HEK293 (cell line): ENCODE measurements at regions not wholly inside any gene's neighbourhood (a gene's known extent, or its start where the extent isn't known, plus 50 kb on each side); places are given as distances from the start of the nearest gene placed in this dataset.
A peak's percentile ranks its signal among the peaks of the same experiment; 100 is the strongest.

Experiments used
- CTCF ChIA-PET: fragments of 350-600 bp; formaldehyde crosslinking; extraction: SDS; loops from one replicate; lab custom pipeline; 2021; ENCODE audit warnings: antibody characterized with exemption; lab: Yijun Ruan, JAX
- POLR2A ChIA-PET: fragments of 300-600 bp; formaldehyde crosslinking; extraction: SDS; loops from one replicate; lab custom pipeline; 2020; ENCODE audit warnings: antibody characterized with exemption, inconsistent platforms; lab: Yijun Ruan, JAX
- H3K27ac ChIP-seq: fragments of 200-500 bp; sonication (Bioruptor generic); 2 replicates; pipeline ENCODE4 v1.5.1; 2014; ENCODE audit warnings: low read depth, low read length, control low read depth, inconsistent platforms; ENCODE audit errors: extremely low read depth
- H3K36me3 ChIP-seq, 2 experiments: fragments of 200-500 bp in 1 of 2; sonication (Bioruptor generic) in 1 of 2; 1 replicate in 1 of 2; 2 replicates in 1 of 2; pipeline ENCODE4 v1.5.1; 2014 to 2017; ENCODE audit warnings: inconsistent platforms in 2 of 2, low read length in 2 of 2; ENCODE audit not compliant: control insufficient read depth in 2 of 2, insufficient read depth in 1 of 2
- H3K4me1 ChIP-seq: fragments of 200-500 bp; sonication (Bioruptor generic); 2 replicates; pipeline ENCODE4 v1.5.1; 2014; ENCODE audit warnings: mild to moderate bottlenecking, low read length, inconsistent platforms; ENCODE audit not compliant: control insufficient read depth, insufficient read depth
- H3K4me3 ChIP-seq: 2 replicates; pipeline ENCODE4 v1.5.1; 2011; ENCODE audit warnings: low read depth, mild to moderate bottlenecking, control low read depth, low read length, moderate library complexity
- H3K9me3 ChIP-seq: fragments of 200-500 bp; sonication (Bioruptor generic); 2 replicates; pipeline ENCODE4 v1.5.1; 2014; ENCODE audit warnings: low read depth, low read length, inconsistent platforms; ENCODE audit not compliant: control insufficient read depth, insufficient read depth
- HOXA7 ChIP-seq: sonication (generic); formaldehyde crosslinking; IDR thresholded peaks from 2 replicates; pipeline ENCODE4 v1.8.1; 2022; ENCODE audit warnings: missing genetic modification reagents, borderline replicate concordance
- KLF7 ChIP-seq: fragments of 450-650 bp; formaldehyde crosslinking; IDR thresholded peaks from 2 replicates; pipeline ENCODE4 v1.5.1; 2016; ENCODE audit warnings: missing biosample characterization, missing genetic modification characterization, borderline replicate concordance
- REPIN1 ChIP-seq: fragments of 450-650 bp; formaldehyde crosslinking; IDR thresholded peaks from 2 replicates; pipeline ENCODE4 v1.5.1; 2017; ENCODE audit warnings: missing biosample characterization, missing genetic modification characterization, low read depth
- SETDB1 ChIP-seq: IDR thresholded peaks from one replicate; pipeline ENCODE4 v1.6.1; 2017; ENCODE audit warnings: mild to moderate bottlenecking, low read length, moderate library complexity, mixed read lengths; ENCODE audit not compliant: insufficient read length
- SP2 ChIP-seq: fragments of 450-650 bp; formaldehyde crosslinking; IDR thresholded peaks from 2 replicates; pipeline ENCODE4 v1.5.1; 2016; ENCODE audit warnings: missing biosample characterization, missing genetic modification characterization
- ZBTB17 ChIP-seq: fragments of 450-650 bp; formaldehyde crosslinking; IDR thresholded peaks from 2 replicates; pipeline ENCODE4 v1.5.1; 2016; ENCODE audit warnings: missing biosample characterization, missing genetic modification characterization
- ZBTB6 ChIP-seq: fragments of 450-650 bp; formaldehyde crosslinking; IDR thresholded peaks from 2 replicates; pipeline ENCODE4 v1.5.1; 2017; ENCODE audit warnings: missing biosample characterization, missing genetic modification characterization
- ZNF132 ChIP-seq: fragments of 450-650 bp; formaldehyde crosslinking; IDR thresholded peaks from 2 replicates; pipeline ENCODE4 v1.5.1; 2017; ENCODE audit warnings: missing biosample characterization, missing genetic modification characterization, borderline replicate concordance
- ZNF18 ChIP-seq: fragments of 450-650 bp; formaldehyde crosslinking; IDR thresholded peaks from 2 replicates; pipeline ENCODE4 v1.5.1; 2016; ENCODE audit warnings: missing biosample characterization, missing genetic modification characterization
- ZNF239 ChIP-seq: fragments of 450-650 bp; formaldehyde crosslinking; IDR thresholded peaks from 2 replicates; pipeline ENCODE4 v1.5.1; 2016; ENCODE audit warnings: missing biosample characterization, missing genetic modification characterization
- ZNF248 ChIP-seq: fragments of 450-650 bp; formaldehyde crosslinking; IDR thresholded peaks from 2 replicates; pipeline ENCODE4 v1.5.1; 2017; ENCODE audit warnings: missing biosample characterization, missing genetic modification characterization
- ZNF292 ChIP-seq: fragments of 450-650 bp; formaldehyde crosslinking; IDR thresholded peaks from 2 replicates; pipeline ENCODE4 v1.5.1; 2016; ENCODE audit warnings: low read depth, missing biosample characterization, missing genetic modification characterization, borderline replicate concordance
- ZNF302 ChIP-seq: fragments of 450-650 bp; formaldehyde crosslinking; IDR thresholded peaks from 2 replicates; pipeline ENCODE4 v1.5.1; 2016; ENCODE audit warnings: missing biosample characterization, missing genetic modification characterization, low read depth
- ZNF398 ChIP-seq: fragments of 450-650 bp; formaldehyde crosslinking; IDR thresholded peaks from 2 replicates; pipeline ENCODE4 v1.5.1; 2017; ENCODE audit warnings: missing biosample characterization, missing genetic modification characterization
- ZNF580 ChIP-seq: fragments of 450-650 bp; formaldehyde crosslinking; IDR thresholded peaks from 2 replicates; pipeline ENCODE4 v1.5.1; 2016; ENCODE audit warnings: missing biosample characterization, missing genetic modification characterization
- ZNF654 ChIP-seq: fragments of 450-650 bp; formaldehyde crosslinking; IDR thresholded peaks from 2 replicates; pipeline ENCODE4 v1.5.1; 2016; ENCODE audit warnings: low read depth, missing biosample characterization, missing genetic modification characterization
- ZNF664 ChIP-seq: fragments of 450-650 bp; formaldehyde crosslinking; IDR thresholded peaks from 2 replicates; pipeline ENCODE4 v1.5.1; 2016; ENCODE audit warnings: missing biosample characterization, missing genetic modification characterization
- ZNF785 ChIP-seq: fragments of 450-650 bp; formaldehyde crosslinking; IDR thresholded peaks from 2 replicates; pipeline ENCODE4 v1.5.1; 2016; ENCODE audit warnings: missing biosample characterization, missing genetic modification characterization
- TF ChIP-seq, protein P1 (sequence below): fragments of 450-650 bp; formaldehyde crosslinking; IDR thresholded peaks from 2 replicates; pipeline ENCODE4 v1.5.1; 2016; ENCODE audit warnings: missing biosample characterization, missing genetic modification characterization, low read depth
- TF ChIP-seq, protein P2 (sequence below): fragments of 450-650 bp; formaldehyde crosslinking; IDR thresholded peaks from 2 replicates; pipeline ENCODE4 v1.5.1; 2016; ENCODE audit warnings: missing biosample characterization, missing genetic modification characterization
- TF ChIP-seq, protein P3 (sequence below): fragments of 450-650 bp; formaldehyde crosslinking; IDR thresholded peaks from 2 replicates; pipeline ENCODE4 v1.5.1; 2016; ENCODE audit warnings: missing biosample characterization, missing genetic modification characterization
- TF ChIP-seq, protein P4 (sequence below): fragments of 450-650 bp; IDR thresholded peaks from 2 replicates; pipeline ENCODE4 v1.5.1; 2018; ENCODE audit warnings: missing biosample characterization, missing genetic modification characterization

DNA sequence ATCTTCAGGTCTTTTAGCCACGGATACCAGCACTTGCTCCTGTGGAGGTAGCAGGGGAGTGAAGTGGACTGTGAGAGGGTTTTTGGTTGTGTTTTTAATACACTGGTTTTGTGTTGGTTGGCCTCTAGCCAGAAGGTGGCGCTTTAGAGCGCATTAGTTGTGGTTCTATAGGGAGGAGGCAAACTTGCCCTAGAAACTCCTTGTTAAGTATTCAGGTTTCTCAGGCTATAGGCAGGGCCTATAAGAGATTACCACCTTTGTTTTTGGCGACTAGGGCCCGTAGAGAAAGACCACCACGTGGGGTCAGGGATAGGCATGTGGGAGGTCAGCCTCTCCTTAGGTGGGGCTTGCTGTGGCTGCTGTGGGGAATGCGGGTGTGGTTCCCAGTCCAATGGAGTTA, 221.6 kb upstream of the SPANXN4 start:
- H3K36me3 ChIP-seq = no peaks in the 10 kb centered on the region

GRCh38 chrX:142819461-142819860, 206.3 kb upstream of the SPANXN4 start:
- Histone ChIP-seq H3K9me3 (no peaks in the 10 kb centered on the region), H3K4me1 (no peaks in the 10 kb centered on the region), H3K4me3 (no peak overlapping the region)
- CTCF ChIA-PET = no interaction called here
- TF ChIP-seq SETDB1 (no peak), KLF7 (tag by site-specific recombination) (no peak), ZNF292 (tag by site-specific recombination) (no peak), HOXA7 (CRISPR knock-in tag) (no peak), ZNF18 (no peak), ZNF580 (no peak), SP2 (tag by site-specific recombination) (no peak), ZBTB6 (tag by site-specific recombination) (no peak), ZBTB17 (tag by site-specific recombination) (no peak), ZNF302 (no peak), ZNF664 (tag by site-specific recombination) (no peak), ZNF132 (tag by site-specific recombination) (no peak), ZNF785 (tag by site-specific recombination) (no peak), ZNF239 (tag by site-specific recombination) (no peak), ZNF398 (tag by site-specific recombination) (no peak), ZNF248 (no peak)
- TF ChIP-seq, protein P1, sequence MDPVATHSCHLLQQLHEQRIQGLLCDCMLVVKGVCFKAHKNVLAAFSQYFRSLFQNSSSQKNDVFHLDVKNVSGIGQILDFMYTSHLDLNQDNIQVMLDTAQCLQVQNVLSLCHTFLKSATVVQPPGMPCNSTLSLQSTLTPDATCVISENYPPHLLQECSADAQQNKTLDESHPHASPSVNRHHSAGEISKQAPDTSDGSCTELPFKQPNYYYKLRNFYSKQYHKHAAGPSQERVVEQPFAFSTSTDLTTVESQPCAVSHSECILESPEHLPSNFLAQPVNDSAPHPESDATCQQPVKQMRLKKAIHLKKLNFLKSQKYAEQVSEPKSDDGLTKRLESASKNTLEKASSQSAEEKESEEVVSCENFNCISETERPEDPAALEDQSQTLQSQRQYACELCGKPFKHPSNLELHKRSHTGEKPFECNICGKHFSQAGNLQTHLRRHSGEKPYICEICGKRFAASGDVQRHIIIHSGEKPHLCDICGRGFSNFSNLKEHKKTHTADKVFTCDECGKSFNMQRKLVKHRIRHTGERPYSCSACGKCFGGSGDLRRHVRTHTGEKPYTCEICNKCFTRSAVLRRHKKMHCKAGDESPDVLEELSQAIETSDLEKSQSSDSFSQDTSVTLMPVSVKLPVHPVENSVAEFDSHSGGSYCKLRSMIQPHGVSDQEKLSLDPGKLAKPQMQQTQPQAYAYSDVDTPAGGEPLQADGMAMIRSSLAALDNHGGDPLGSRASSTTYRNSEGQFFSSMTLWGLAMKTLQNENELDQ = no peak
- TF ChIP-seq, protein P2, sequence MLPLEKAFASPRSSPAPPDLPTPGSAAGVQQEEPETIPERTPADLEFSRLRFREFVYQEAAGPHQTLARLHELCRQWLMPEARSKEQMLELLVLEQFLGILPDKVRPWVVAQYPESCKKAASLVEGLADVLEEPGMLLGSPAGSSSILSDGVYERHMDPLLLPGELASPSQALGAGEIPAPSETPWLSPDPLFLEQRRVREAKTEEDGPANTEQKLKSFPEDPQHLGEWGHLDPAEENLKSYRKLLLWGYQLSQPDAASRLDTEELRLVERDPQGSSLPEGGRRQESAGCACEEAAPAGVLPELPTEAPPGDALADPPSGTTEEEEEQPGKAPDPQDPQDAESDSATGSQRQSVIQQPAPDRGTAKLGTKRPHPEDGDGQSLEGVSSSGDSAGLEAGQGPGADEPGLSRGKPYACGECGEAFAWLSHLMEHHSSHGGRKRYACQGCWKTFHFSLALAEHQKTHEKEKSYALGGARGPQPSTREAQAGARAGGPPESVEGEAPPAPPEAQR (tag by site-specific recombination) = no peak
- TF ChIP-seq, protein P3, sequence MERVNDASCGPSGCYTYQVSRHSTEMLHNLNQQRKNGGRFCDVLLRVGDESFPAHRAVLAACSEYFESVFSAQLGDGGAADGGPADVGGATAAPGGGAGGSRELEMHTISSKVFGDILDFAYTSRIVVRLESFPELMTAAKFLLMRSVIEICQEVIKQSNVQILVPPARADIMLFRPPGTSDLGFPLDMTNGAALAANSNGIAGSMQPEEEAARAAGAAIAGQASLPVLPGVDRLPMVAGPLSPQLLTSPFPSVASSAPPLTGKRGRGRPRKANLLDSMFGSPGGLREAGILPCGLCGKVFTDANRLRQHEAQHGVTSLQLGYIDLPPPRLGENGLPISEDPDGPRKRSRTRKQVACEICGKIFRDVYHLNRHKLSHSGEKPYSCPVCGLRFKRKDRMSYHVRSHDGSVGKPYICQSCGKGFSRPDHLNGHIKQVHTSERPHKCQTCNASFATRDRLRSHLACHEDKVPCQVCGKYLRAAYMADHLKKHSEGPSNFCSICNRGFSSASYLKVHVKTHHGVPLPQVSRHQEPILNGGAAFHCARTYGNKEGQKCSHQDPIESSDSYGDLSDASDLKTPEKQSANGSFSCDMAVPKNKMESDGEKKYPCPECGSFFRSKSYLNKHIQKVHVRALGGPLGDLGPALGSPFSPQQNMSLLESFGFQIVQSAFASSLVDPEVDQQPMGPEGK (tag by site-specific recombination) = no peak
- TF ChIP-seq, protein P4, sequence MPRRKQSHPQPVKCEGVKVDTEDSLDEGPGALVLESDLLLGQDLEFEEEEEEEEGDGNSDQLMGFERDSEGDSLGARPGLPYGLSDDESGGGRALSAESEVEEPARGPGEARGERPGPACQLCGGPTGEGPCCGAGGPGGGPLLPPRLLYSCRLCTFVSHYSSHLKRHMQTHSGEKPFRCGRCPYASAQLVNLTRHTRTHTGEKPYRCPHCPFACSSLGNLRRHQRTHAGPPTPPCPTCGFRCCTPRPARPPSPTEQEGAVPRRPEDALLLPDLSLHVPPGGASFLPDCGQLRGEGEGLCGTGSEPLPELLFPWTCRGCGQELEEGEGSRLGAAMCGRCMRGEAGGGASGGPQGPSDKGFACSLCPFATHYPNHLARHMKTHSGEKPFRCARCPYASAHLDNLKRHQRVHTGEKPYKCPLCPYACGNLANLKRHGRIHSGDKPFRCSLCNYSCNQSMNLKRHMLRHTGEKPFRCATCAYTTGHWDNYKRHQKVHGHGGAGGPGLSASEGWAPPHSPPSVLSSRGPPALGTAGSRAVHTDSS = no peak
- TF ChIP-seq, all 188 proteins: peak for 0
- no peak overlapping the region for H3K27ac ChIP-seq
- POLR2A ChIA-PET = no interaction called here
- H3K36me3 ChIP-seq = no peaks in the 10 kb centered on the region

More for the DNA sequence above, 221.6 kb upstream of the SPANXN4 start:
- ChIA-PET CTCF (no interaction called here), POLR2A (no interaction called here)
- H3K9me3 ChIP-seq = no peaks in the 10 kb centered on the region
- H3K4me1 ChIP-seq = no peaks in the 10 kb centered on the region
- H3K27ac ChIP-seq = no peak overlapping the region
- no peak overlapping the region for H3K4me3 ChIP-seq
- no peak for TF ChIP-seq REPIN1
- peak; percentile 21; the same call in 1 of the 2 replicates for TF ChIP-seq ZNF654
- TF ChIP-seq, all 188 proteins: peak for 1
